Heart left ventricle (tissue), 13 donors: ENCODE measurements at regions not wholly inside any gene's neighbourhood (a gene's known extent, or its start where the extent isn't known, plus 50 kb on each side); places are given as distances from the start of the nearest gene placed in this dataset.

Source experiments
- CTCF ChIP-seq, 12 donors: fragments of 200-600 bp; sonication (generic) in 4 of 12; IDR thresholded peaks; one replicate each; pipeline versions ENCODE4 v1.5.0 to v1.8.0; 2018 to 2022; ENCODE audit warnings: antibody characterized with exemption in 12 of 12, mild to moderate bottlenecking in 5 of 12
- POLR2A ChIP-seq, 2 donors: fragments of 450-650 bp; IDR thresholded peaks; one replicate each; pipeline ENCODE4 v1.6.1; 2017; ENCODE audit warnings: antibody characterized with exemption in 2 of 2, mild to moderate bottlenecking in 2 of 2, moderate library complexity in 2 of 2
- donor health status: ischemic (EF 13 %, LVEDD 7.1; RV severe dilation, severe dysfunction).
- donor health status: DM: no; HTN: yes; CAD: no.
- donor health status: DM: no; HTN: no; CAD: no.
- donor health status: ischemic (EF 25% LVEDD 6.9; RV normal size, moderate dysfunction).
- donor health status: ischemic (EF 25% LVEDD 5.7; RV mildly dilated, moderate dysfunction).
- donor health status: ischemic (EF 35%, LVEDD 5.7; RV mildly dilated, moderate dysfunction).
- donor health status: nonischemic (EF 11% LVEDD 7.7; RV severe dilation, severe dysfunction).
- donor health status: DM: yes; HTN: yes; CAD: no.
- donor health status: PGD.
- donor health status: ischemic (EF 29% LVEDD 5.4; RV normal size, mild dysfunction).
- donor health status: nonischemic (EF 23%, LVEDD 6.1; RV moderate dilation, normal function).

- TF ChIP-seq CTCF (IDR thresholded peaks at IDR 0.05) = no peak
- TF ChIP-seq POLR2A (IDR thresholded peaks at IDR 0.05) = no peak
These were observed 242.7 kb downstream of the ATXN7L3B start for GRCh38 chr12:74780182-74780849.
